ENCODE measurements at regions not wholly inside any gene's neighbourhood (a gene's known extent, or its start where the extent isn't known, plus 50 kb on each side); places are given as distances from the start of the nearest gene placed in this dataset.
A peak's percentile ranks its signal among the peaks of the same experiment; 100 is the strongest.

- Histone ChIP-seq H3K9me2 (ENCODE audit: insufficient read depth) (no peaks in the 10 kb centered on the region), H3K4me1 (replicated peaks; ENCODE audit: insufficient read depth) (peaks cover 7% of the 10 kb centered on the region), H4K20me1 (ENCODE audit: insufficient read depth) (no peaks in the 10 kb centered on the region), H3F3A (ENCODE audit: insufficient read depth, low read depth) (no peaks in the 10 kb centered on the region), H3K4me3 (peak overlapping the region; percentile 83; the same call in 1 of the 2 replicates), H3K27me3 (ENCODE audit: insufficient read depth, low read depth) (no peaks in the 10 kb centered on the region), H3K9me3 (ENCODE audit: insufficient read depth, low read depth) (no peaks in the 10 kb centered on the region), H3K4me2 (peak overlapping the region; percentile 87), H3K27ac (no peak overlapping the region), H3K36me3 (ENCODE audit: low read depth) (no peaks in the 10 kb centered on the region), H2AFZ (no peak overlapping the region), H3K79me2 (ENCODE audit: low read depth) (no peaks in the 10 kb centered on the region)
- no peak for DNase-seq
- ChIA-PET CTCF (no interaction called here), POLR2A (ENCODE audit: unreplicated experiment) (interaction anchor here (0.7 kb wide), 1 partner anchor 406 kb away, joined by 4 read pairs; no protein-coding TSS in a partner anchor)
- no TSS peak for BruUV-seq (replicated peaks)
- intact Hi-C loops (cut with micrococcal nuclease; ENCODE audit: unreplicated experiment) = no loop called here
- TF ChIP-seq CTCF (conservative IDR thresholded peaks at IDR 0.05) (no peak), EZH2 (IDR thresholded peaks at IDR 0.05; ENCODE audit: low read depth) (no peak)
Measured at GRCh38 chr14:63100552-63100951, 55.3 kb upstream of the KCNH5 start.

GRCh38 chr14:63096186-63096585 is 50.9 kb upstream of the KCNH5 start:
- no peaks in the 10 kb centered on the region for H3K27me3 ChIP-seq (ENCODE audit: insufficient read depth, low read depth)
- no peaks in the 10 kb centered on the region for H3K9me3 ChIP-seq (ENCODE audit: insufficient read depth, low read depth)
- no peaks in the 10 kb centered on the region for H3K79me2 ChIP-seq (ENCODE audit: low read depth)
- H4K20me1 ChIP-seq (ENCODE audit: insufficient read depth) = no peaks in the 10 kb centered on the region
- ChIA-PET CTCF (interaction anchor here (0.6 kb wide), 1 partner anchor 1500 kb away, joined by 3 read pairs; no protein-coding TSS in a partner anchor), POLR2A (ENCODE audit: unreplicated experiment) (no interaction called here)
- H2AFZ ChIP-seq = no peak overlapping the region
- no TSS peak for BruUV-seq (replicated peaks)
- TF ChIP-seq EZH2 (IDR thresholded peaks at IDR 0.05; ENCODE audit: low read depth) (no peak), CTCF (conservative IDR thresholded peaks at IDR 0.05) (no peak)
- H3K4me2 ChIP-seq = no peak overlapping the region
- no peak for DNase-seq
- H3K36me3 ChIP-seq (ENCODE audit: low read depth) = no peaks in the 10 kb centered on the region
- H3K27ac ChIP-seq = no peak overlapping the region
- intact Hi-C loops (cut with micrococcal nuclease; ENCODE audit: unreplicated experiment) = no loop called here
- H3K4me1 ChIP-seq (replicated peaks; ENCODE audit: insufficient read depth) = peaks cover 6% of the 10 kb centered on the region
- no peak overlapping the region for H3K4me3 ChIP-seq
- no peaks in the 10 kb centered on the region for H3K9me2 ChIP-seq (ENCODE audit: insufficient read depth)
- H3F3A ChIP-seq (ENCODE audit: insufficient read depth, low read depth) = no peaks in the 10 kb centered on the region
